CD4-positive, alpha-beta T cell (primary cell): ENCODE measurements at regions not wholly inside any gene's neighbourhood (a gene's known extent, or its start where the extent isn't known, plus 50 kb on each side); places are given as distances from the start of the nearest gene placed in this dataset.
"Not testable (repeated sequence)": the region's sequence is repeated elsewhere in the genome, so short reads cannot be mapped to it uniquely, and the experiment has no call there.

Experiments used
- ATAC-seq: fragments of 200-7000 bp; cut with Tn5 transposase; one replicate; pipeline ENCODE4 v1.10.0; 2022; ENCODE audit warnings: mild to moderate bottlenecking; ENCODE audit not compliant: poor library complexity
- CTCF ChIA-PET: fragments of 350-600 bp; sonication (Branson Sonifier 250); formaldehyde crosslinking; loops from one replicate; lab custom pipeline; 2021; ENCODE audit warnings: antibody characterized with exemption, inconsistent platforms; lab: Charles Lee
- POLR2A ChIA-PET: fragments of 350-600 bp; sonication (Branson Sonifier 250); formaldehyde crosslinking; loops from one replicate; lab custom pipeline; 2021; ENCODE audit warnings: antibody characterized with exemption, inconsistent platforms; lab: Charles Lee
- DNase-seq, 14 experiments: peaks; one replicate each; pipeline ENCODE4 v3.0.0-alpha.2; 2013 to 2020; ENCODE audit warnings: mixed read lengths in 2 of 14
- H3K27ac ChIP-seq, 2 donors: one replicate each; pipeline versions ENCODE4 v1.5.1 to v1.7.0; 2013; ENCODE audit warnings: low read length in 2 of 2, low read depth in 1 of 2, mild to moderate bottlenecking in 1 of 2
- H3K27me3 ChIP-seq, 2 experiments: 1 replicate in 1 of 2; 2 replicates in 1 of 2; pipeline versions ENCODE4 v1.6.1 to v1.7.0; 2013; ENCODE audit warnings: low read length in 2 of 2, control low read depth in 1 of 2, mild to moderate bottlenecking in 1 of 2, moderate library complexity in 1 of 2; ENCODE audit not compliant: insufficient read depth in 2 of 2, control insufficient read depth in 1 of 2
- H3K36me3 ChIP-seq: one replicate; pipeline ENCODE4 v1.6.1; 2013; ENCODE audit warnings: low read length, control low read depth; ENCODE audit not compliant: insufficient read depth
- H3K4me1 ChIP-seq: one replicate; pipeline ENCODE4 v1.6.1; 2013; ENCODE audit warnings: low read length, control low read depth; ENCODE audit not compliant: insufficient read depth
- H3K4me3 ChIP-seq: one replicate; pipeline ENCODE4 v1.5.1; 2013; ENCODE audit warnings: mild to moderate bottlenecking, low read length, moderate library complexity
- H3K9me3 ChIP-seq, 2 experiments: 1 replicate in 1 of 2; 2 replicates in 1 of 2; pipeline versions ENCODE4 v1.6.1 to v1.7.0; 2013; ENCODE audit warnings: low read length in 2 of 2, mild to moderate bottlenecking in 2 of 2, control low read depth in 1 of 2, moderate library complexity in 1 of 2; ENCODE audit not compliant: control insufficient read depth in 1 of 2, insufficient read depth in 1 of 2
- H3K27ac Mint-ChIP-seq: one replicate; pipeline ENCODE4 v1.8.0; 2020; ENCODE audit warnings: mixed read lengths
- H3K27me3 Mint-ChIP-seq: one replicate; pipeline ENCODE4 v1.8.0; 2021; ENCODE audit warnings: mixed read lengths
- H3K36me3 Mint-ChIP-seq: one replicate; pipeline ENCODE4 v1.8.0; 2021; ENCODE audit warnings: low read depth, mixed read lengths
- H3K4me1 Mint-ChIP-seq: one replicate; pipeline ENCODE4 v1.8.0; 2021; ENCODE audit warnings: low read depth, mixed read lengths
- H3K4me3 Mint-ChIP-seq: one replicate; pipeline ENCODE4 v1.8.0; 2020; ENCODE audit warnings: mild to moderate bottlenecking, mixed read lengths
- H3K9me3 Mint-ChIP-seq: one replicate; pipeline ENCODE4 v1.8.0; 2020; ENCODE audit warnings: mixed read lengths
- intact Hi-C, 2 experiments: fragments of 100-400 bp; cut with DNase I in 1 of 2; cut with micrococcal nuclease in 1 of 2; formaldehyde crosslinking; loops; one replicate each; pipeline versions ENCODE4 v1.15.1 to v1.9.0; 2023 to 2025; cut with DNase I, micrococcal nuclease
- TF ChIP-seq, protein P1 (sequence below): fragments of 200-600 bp; IDR thresholded peaks from one replicate; pipeline ENCODE4 v1.8.0; 2022; ENCODE audit warnings: antibody characterized with exemption, mild to moderate bottlenecking

DNA sequence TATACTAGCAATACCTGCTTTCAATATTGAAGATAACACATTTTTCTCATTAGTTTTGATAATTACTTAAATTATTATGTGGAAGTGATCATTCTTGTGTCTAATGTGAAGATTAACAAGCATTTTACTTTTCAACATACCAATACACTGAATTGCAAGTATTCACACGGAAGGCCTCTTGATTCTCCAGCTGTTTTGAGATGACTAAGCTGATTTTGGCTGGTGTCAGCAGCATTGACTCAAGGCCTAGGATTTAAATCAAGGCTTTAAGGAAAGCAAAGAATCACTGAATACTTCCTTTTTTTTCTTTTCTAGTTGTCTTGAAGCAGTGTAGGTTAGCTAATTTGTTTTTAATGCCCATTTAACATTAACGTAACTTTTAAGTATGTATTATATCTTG, 373.7 kb downstream of the SRGAP2C start:
- ATAC-seq, result no peak
- Mint-ChIP-seq H3K36me3 (peaks cover 7% of the 10 kb centered on the region), H3K27ac (peak overlapping the region; percentile 69), H3K4me1 (peaks cover 44% of the 10 kb centered on the region), H3K4me3 (peak overlapping the region; percentile 50), H3K27me3 (no peaks in the 10 kb centered on the region), H3K9me3 (no peaks in the 10 kb centered on the region)
- Histone ChIP-seq H3K27me3 (no peaks in the 10 kb centered on the region), H3K4me1 (peaks cover 6% of the 10 kb centered on the region), H3K27ac (no peak overlapping the region), H3K9me3 (no peaks in the 10 kb centered on the region), H3K36me3 (no peaks in the 10 kb centered on the region), H3K4me3 (no peak overlapping the region)
- ChIA-PET POLR2A (no interaction called here), CTCF (no interaction called here)
- DNase-seq, result no peak
- intact Hi-C loops, result no loop called here
- TF ChIP-seq, protein P1, sequence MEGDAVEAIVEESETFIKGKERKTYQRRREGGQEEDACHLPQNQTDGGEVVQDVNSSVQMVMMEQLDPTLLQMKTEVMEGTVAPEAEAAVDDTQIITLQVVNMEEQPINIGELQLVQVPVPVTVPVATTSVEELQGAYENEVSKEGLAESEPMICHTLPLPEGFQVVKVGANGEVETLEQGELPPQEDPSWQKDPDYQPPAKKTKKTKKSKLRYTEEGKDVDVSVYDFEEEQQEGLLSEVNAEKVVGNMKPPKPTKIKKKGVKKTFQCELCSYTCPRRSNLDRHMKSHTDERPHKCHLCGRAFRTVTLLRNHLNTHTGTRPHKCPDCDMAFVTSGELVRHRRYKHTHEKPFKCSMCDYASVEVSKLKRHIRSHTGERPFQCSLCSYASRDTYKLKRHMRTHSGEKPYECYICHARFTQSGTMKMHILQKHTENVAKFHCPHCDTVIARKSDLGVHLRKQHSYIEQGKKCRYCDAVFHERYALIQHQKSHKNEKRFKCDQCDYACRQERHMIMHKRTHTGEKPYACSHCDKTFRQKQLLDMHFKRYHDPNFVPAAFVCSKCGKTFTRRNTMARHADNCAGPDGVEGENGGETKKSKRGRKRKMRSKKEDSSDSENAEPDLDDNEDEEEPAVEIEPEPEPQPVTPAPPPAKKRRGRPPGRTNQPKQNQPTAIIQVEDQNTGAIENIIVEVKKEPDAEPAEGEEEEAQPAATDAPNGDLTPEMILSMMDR, result no peak

DNA sequence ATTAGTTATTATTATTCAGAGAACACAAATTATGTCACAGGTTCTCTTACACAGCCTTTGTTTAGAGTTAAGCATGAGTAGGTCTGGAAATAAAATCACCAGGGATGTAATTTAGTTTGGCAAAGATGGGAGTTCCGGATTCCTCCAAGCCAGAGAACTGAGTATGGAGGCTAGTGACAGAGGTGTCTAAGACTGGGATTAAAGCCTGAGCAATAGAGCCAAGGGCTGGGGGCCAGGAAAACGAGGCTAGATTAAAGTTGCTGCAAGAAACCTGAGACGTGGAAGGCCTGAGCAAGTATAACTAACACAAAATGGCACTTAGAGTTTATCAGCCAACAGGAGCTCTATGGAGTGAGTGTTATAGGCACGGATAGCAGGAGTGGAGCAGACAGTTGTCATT, 381.6 kb downstream of the SRGAP2C start:
- H3K36me3 Mint-ChIP-seq, result peaks cover 11% of the 10 kb centered on the region
- ATAC-seq, result no peak
- Histone ChIP-seq H3K4me1 (peaks cover 3% of the 10 kb centered on the region), H3K9me3 (no peaks in the 10 kb centered on the region), H3K36me3 (no peaks in the 10 kb centered on the region), H3K4me3 (no peak overlapping the region), H3K27me3 (no peaks in the 10 kb centered on the region), H3K27ac (no peak overlapping the region)
- H3K27me3 Mint-ChIP-seq, result no peaks in the 10 kb centered on the region
- CTCF ChIA-PET, result no interaction called here
- H3K27ac Mint-ChIP-seq, result no peak overlapping the region
- H3K4me1 Mint-ChIP-seq, result peaks cover 24% of the 10 kb centered on the region
- no peak overlapping the region for H3K4me3 Mint-ChIP-seq
- TF ChIP-seq, protein P1, result no peak
- no peak for DNase-seq
- H3K9me3 Mint-ChIP-seq, result no peaks in the 10 kb centered on the region
- intact Hi-C loops, result loop anchor here in 1 of 2 experiments (10.0 kb wide), 1 partner anchor 72 kb away; no protein-coding TSS in a partner anchor
- POLR2A ChIA-PET, result no interaction called here

DNA sequence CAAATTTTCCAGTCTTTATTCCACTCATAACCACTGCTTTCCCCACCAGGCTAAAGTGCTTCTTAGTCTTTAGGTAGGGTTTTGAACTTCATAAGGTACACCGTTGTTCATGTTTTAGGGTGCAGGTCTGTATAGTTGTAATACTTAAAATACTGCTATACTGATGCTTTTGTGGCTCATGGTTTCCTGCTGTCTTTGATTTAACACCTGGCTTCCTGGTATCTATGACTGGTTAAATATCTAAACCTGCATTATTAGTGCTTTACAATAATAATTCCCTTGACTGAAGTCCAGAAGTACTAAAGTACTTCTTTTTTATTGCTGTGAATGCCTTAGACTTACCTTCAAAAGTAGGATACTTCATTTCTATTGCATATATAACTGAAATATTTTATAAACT, 384.7 kb downstream of the SRGAP2C start:
- H3K4me3 ChIP-seq, result no peak overlapping the region
- ChIA-PET CTCF (no interaction called here), POLR2A (no interaction called here)
- ATAC-seq (peak; percentile 41), DNase-seq (peak in 1 of 14 experiments; percentile 27)
- Mint-ChIP-seq H3K4me1 (peaks cover 20% of the 10 kb centered on the region), H3K9me3 (no peaks in the 10 kb centered on the region), H3K27me3 (no peaks in the 10 kb centered on the region), H3K36me3 (peaks cover 16% of the 10 kb centered on the region), H3K4me3 (no peak overlapping the region), H3K27ac (peak overlapping the region; percentile 15)
- no peaks in the 10 kb centered on the region for H3K9me3 ChIP-seq
- H3K27me3 ChIP-seq, result no peaks in the 10 kb centered on the region
- TF ChIP-seq, protein P1, result no peak
- intact Hi-C loops, result loop anchor here in 1 of 2 experiments (10.0 kb wide), 1 partner anchor 75 kb away; no protein-coding TSS in a partner anchor
- H3K4me1 ChIP-seq, result peaks cover 3% of the 10 kb centered on the region
- H3K27ac ChIP-seq, result no peak overlapping the region
- H3K36me3 ChIP-seq, result no peaks in the 10 kb centered on the region

DNA sequence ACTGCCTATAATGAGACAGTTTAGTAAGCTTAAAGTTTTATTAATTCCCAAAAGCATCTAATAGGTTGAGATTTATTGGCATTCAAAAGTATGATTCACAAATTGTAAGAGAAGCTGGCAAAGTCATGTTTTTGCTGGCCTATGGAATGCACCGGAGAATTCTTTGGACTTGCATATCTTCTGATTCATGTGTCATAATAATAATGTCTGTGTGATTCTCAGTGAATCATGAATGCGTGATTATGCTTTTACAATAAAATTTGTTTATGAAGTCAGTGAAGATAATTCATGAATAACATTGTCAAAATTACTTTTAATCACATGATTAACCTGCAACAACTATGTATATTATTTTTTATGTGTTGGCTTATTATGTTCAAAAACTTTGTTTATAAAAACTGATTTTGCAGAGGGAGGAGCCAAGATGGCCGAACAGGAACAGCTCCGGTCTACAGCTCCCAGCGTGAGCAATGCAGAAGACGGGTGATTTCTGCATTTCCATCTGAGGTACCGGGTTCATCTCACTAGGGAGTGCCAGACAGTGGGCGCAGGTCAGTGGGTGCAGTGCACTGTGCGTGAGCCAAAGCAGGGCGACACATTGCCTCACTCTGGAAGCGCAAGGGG, 389.2 kb downstream of the SRGAP2C start:
- DNase-seq, H3K4me1 ChIP-seq, H3K36me3 ChIP-seq, H3K4me3 Mint-ChIP-seq, H3K9me3 ChIP-seq, H3K4me3 ChIP-seq, intact Hi-C loops, H3K27me3 ChIP-seq, H3K27me3 Mint-ChIP-seq, POLR2A ChIA-PET, H3K27ac ChIP-seq, H3K27ac Mint-ChIP-seq, H3K9me3 Mint-ChIP-seq, ATAC-seq, CTCF ChIA-PET: not testable (repeated sequence)
- Mint-ChIP-seq H3K4me1 (peaks cover 12% of the 10 kb centered on the region), H3K36me3 (peaks cover 28% of the 10 kb centered on the region)

GRCh38 chr1:121574505-121574899, 389.7 kb downstream of the SRGAP2C start:
- H3K36me3 ChIP-seq, H3K27me3 Mint-ChIP-seq, H3K27ac Mint-ChIP-seq, intact Hi-C loops, H3K9me3 ChIP-seq, ATAC-seq, H3K4me1 ChIP-seq, H3K27ac ChIP-seq, DNase-seq, H3K9me3 Mint-ChIP-seq, CTCF ChIA-PET, POLR2A ChIA-PET, H3K27me3 ChIP-seq, H3K4me1 Mint-ChIP-seq, H3K4me3 Mint-ChIP-seq, H3K4me3 ChIP-seq: not testable (repeated sequence)
- peaks cover 28% of the 10 kb centered on the region for H3K36me3 Mint-ChIP-seq
